ENCODE measurements at regions not wholly inside any gene's neighbourhood (a gene's known extent, or its start where the extent isn't known, plus 50 kb on each side); places are given as distances from the start of the nearest gene placed in this dataset.

- Histone ChIP-seq H2BK120ac (replicated peaks; ENCODE audit: low read depth, low read length) (no peak overlapping the region), H2BK15ac (ENCODE audit: low read length) (no peak overlapping the region), H3K4me1 (replicated peaks in 1 of 4; ENCODE audit: control insufficient read depth in 3 of 4, insufficient read depth in 4 of 4, low read length in 3 of 4) (no peaks in the 10 kb centered on the region), H3K9me3 (ENCODE audit: insufficient read depth in 2 of 2, low read depth in 1 of 2, low read length in 1 of 2) (no peaks in the 10 kb centered on the region), H4K5ac (ENCODE audit: insufficient read length, low read depth, low read length) (no peak overlapping the region), H4K20me1 (replicated peaks in 1 of 2; ENCODE audit: control insufficient read depth in 1 of 2, insufficient read depth in 2 of 2, low read length in 2 of 2) (no peaks in the 10 kb centered on the region), H2BK20ac (ENCODE audit: low read length) (no peak overlapping the region), H3K23me2 (ENCODE audit: low read depth, low read length) (no peaks in the 10 kb centered on the region), H4K8ac (ENCODE audit: extremely low read depth, insufficient read depth, low read length) (no peak overlapping the region), H4K91ac (replicated peaks; ENCODE audit: insufficient read length, low read length) (no peak overlapping the region), H3K79me1 (ENCODE audit: low read depth, low read length) (no peaks in the 10 kb centered on the region), H3K4me3 (ENCODE audit: extremely low read depth in 1 of 4, insufficient read depth in 2 of 4, low read depth in 3 of 4, low read length in 4 of 4) (no peak overlapping the region), H3K27ac (ENCODE audit: low read depth, low read length) (no peak overlapping the region), H3K18ac (ENCODE audit: extremely low read depth, low read length) (no peak overlapping the region), H3K23ac (ENCODE audit: insufficient read length) (no peak overlapping the region), H3K9ac (replicated peaks in 1 of 4; ENCODE audit: extremely low read depth in 1 of 4, low read depth in 3 of 4, low read length in 3 of 4) (no peak overlapping the region), H3K14ac (ENCODE audit: insufficient read length) (no peak overlapping the region), H2AK5ac (ENCODE audit: low read depth, low read length) (no peak overlapping the region), H2AFZ (ENCODE audit: low read length) (no peak overlapping the region), H3K36me3 (ENCODE audit: control insufficient read depth in 2 of 4, insufficient read depth in 4 of 4, low read length in 3 of 4) (no peaks in the 10 kb centered on the region), H3K4ac (replicated peaks; ENCODE audit: insufficient read length, low read depth, low read length) (no peak overlapping the region), H3K79me2 (ENCODE audit: control insufficient read depth in 1 of 2, insufficient read depth in 2 of 2, low read length in 2 of 2) (no peaks in the 10 kb centered on the region), H2BK12ac (ENCODE audit: low read depth, low read length) (no peak overlapping the region), H3K56ac (replicated peaks; ENCODE audit: insufficient read length, low read depth, low read length) (no peak overlapping the region), H3K4me2 (ENCODE audit: insufficient read depth in 1 of 2, low read depth in 2 of 2, low read length in 2 of 2) (no peak overlapping the region), H2BK5ac (ENCODE audit: low read depth, low read length) (no peak overlapping the region), H3K27me3 (replicated peaks in 1 of 4; ENCODE audit: control insufficient read depth in 3 of 4, extremely low read depth in 1 of 4, insufficient read depth in 3 of 4, low read length in 3 of 4) (no peaks in the 10 kb centered on the region)
- no peak for TF ChIP-seq CBX8 (IDR thresholded peaks at IDR 0.05; ENCODE audit: borderline replicate concordance, low read depth, low read length)
- no peak for TF ChIP-seq EGR1 (IDR thresholded peaks at IDR 0.05; ENCODE audit: borderline replicate concordance, low read depth, low read length)
- no peak for TF ChIP-seq CEBPB (IDR thresholded peaks at IDR 0.05; ENCODE audit: low read depth, low read length)
- no peak for TF ChIP-seq HDAC2 (IDR thresholded peaks at IDR 0.05; ENCODE audit: borderline replicate concordance in 1 of 2, low read depth in 2 of 2, low read length in 2 of 2)
- no peak for TF ChIP-seq JUND (IDR thresholded peaks at IDR 0.05; ENCODE audit: low read length)
- TF ChIP-seq SP2 (IDR thresholded peaks at IDR 0.05; ENCODE audit: low read length), result no peak
- no peak for TF ChIP-seq ATF3 (IDR thresholded peaks at IDR 0.05; ENCODE audit: insufficient read depth, low read depth, low read length)
- TF ChIP-seq YY1 (IDR thresholded peaks at IDR 0.05; ENCODE audit: low read depth, low read length), result no peak
- TF ChIP-seq TCF12 (IDR thresholded peaks at IDR 0.05; ENCODE audit: low read depth, low read length), result no peak
- DNase-seq (ENCODE audit: low read depth in 1 of 2, low spot score in 2 of 2), result no peak
- FAIRE-seq, result no peak
- 85% methylated on average over 1 of the region's 1 CpG; no CpG with 5 or more reads in 1 of the 2 experiments for WGBS, 2 experiments (ENCODE audit: extremely low coverage in 1 of 2, insufficient coverage in 1 of 2, insufficient read length in 1 of 2, insufficient replicate concordance in 2 of 2, low coverage in 1 of 2, low lambda C conversion rate in 2 of 2, missing lambda C conversion rate in 1 of 2)
- CTCF ChIA-PET (ENCODE audit: partially characterized antibody), result no interaction called here
- POLR2A ChIA-PET (ENCODE audit: partially characterized antibody), result no interaction called here
Measured at GRCh38 chr5:169354263-169354662, 53.3 kb upstream of the SLIT3 start.

All from H1 (cell line).